ENCODE measurements at regions not wholly inside any gene's neighbourhood (a gene's known extent, or its start where the extent isn't known, plus 50 kb on each side); places are given as distances from the start of the nearest gene placed in this dataset.

- no peak overlapping the region for H3K27ac ChIP-seq (ENCODE audit: low read depth, low read length)
- H3K4me1 ChIP-seq (ENCODE audit: control insufficient read depth in 1 of 2, insufficient read depth in 2 of 2, low read length in 2 of 2): peaks cover 0 to 9% of the 10 kb centered on the region in 2 experiments; a peak in 2 of 4 replicates
- no peaks in the 10 kb centered on the region for H3K9me3 ChIP-seq (ENCODE audit: control insufficient read depth in 1 of 2, insufficient read depth in 1 of 2, low read depth in 1 of 2, low read length in 2 of 2)
- no peaks in the 10 kb centered on the region for H3K9me2 ChIP-seq (ENCODE audit: insufficient read depth)
- POLR2A ChIA-PET: interaction anchor here (0.6 to 1.5 kb wide), 3 partner anchors 10 to 806 kb away, joined by 3 read pairs; no protein-coding TSS in a partner anchor
- no peak overlapping the region for H3K9ac ChIP-seq (ENCODE audit: low read length)
- BruUV-seq (replicated peaks): no TSS peak
- H4K20me1 ChIP-seq (ENCODE audit: insufficient read depth): no peaks in the 10 kb centered on the region
- RAD21 ChIA-PET (ENCODE audit: low non-redundant PET in 1 of 2, low total read pairs in 2 of 2, uncharacterized antibody in 2 of 2, unreplicated experiment in 2 of 2): no interaction called here
- DNase-seq (ENCODE audit: low read depth, low spot score) (no peak), ATAC-seq (no peak)
- no peaks in the 10 kb centered on the region for H3K36me3 ChIP-seq (ENCODE audit: control insufficient read depth in 1 of 2, insufficient read depth in 2 of 2, low read length in 2 of 2)
- intact Hi-C loops (cut with micrococcal nuclease): no loop called here
- TF ChIP-seq EZH2phosphoT487 (IDR thresholded peaks at IDR 0.05; ENCODE audit: borderline replicate concordance) (no peak), SP1 (IDR thresholded peaks at IDR 0.05; ENCODE audit: low read depth) (no peak), ATF3 (IDR thresholded peaks at IDR 0.05) (no peak), TCF7L2 (IDR thresholded peaks at IDR 0.05; ENCODE audit: borderline replicate concordance, extremely low read depth, insufficient read depth, insufficient read length) (no peak), POLR2AphosphoS5 (IDR thresholded peaks at IDR 0.05; ENCODE audit: low read depth, low read length) (no peak), ZFX (IDR thresholded peaks at IDR 0.05) (no peak)
- TF ChIP-seq, protein P1, sequence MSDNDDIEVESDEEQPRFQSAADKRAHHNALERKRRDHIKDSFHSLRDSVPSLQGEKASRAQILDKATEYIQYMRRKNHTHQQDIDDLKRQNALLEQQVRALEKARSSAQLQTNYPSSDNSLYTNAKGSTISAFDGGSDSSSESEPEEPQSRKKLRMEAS (IDR thresholded peaks at IDR 0.05): no peak
- H3K4me3 ChIP-seq (replicated peaks in 1 of 2; ENCODE audit: low read depth in 1 of 2, low read length in 2 of 2): no peak overlapping the region
- CTCF ChIA-PET: interaction anchor here (0.7 to 5.1 kb wide), 5 partner anchors 9 to 17 kb away, joined by 4 to 27 read pairs (median 5); no protein-coding TSS in a partner anchor
- H3K79me2 ChIP-seq (ENCODE audit: insufficient read depth, low read length): no peaks in the 10 kb centered on the region
- no peak overlapping the region for H2AFZ ChIP-seq (ENCODE audit: low read depth, low read length, poor library complexity, severe bottlenecking)
- no peak overlapping the region for H3K4me2 ChIP-seq (ENCODE audit: low read length)
- 0 out of 2 replicates have a peak, but pooled peaks cover 3% of the 10 kb centered on the region for H3K27me3 ChIP-seq (ENCODE audit: insufficient read depth, low read length)
Observed at GRCh38 chr1:30363031-30363430, 360.4 kb downstream of the MATN1 start.

GRCh38 chr1:30362603-30362990 is 360.8 kb downstream of the MATN1 start:
- ChIA-PET CTCF (interaction anchor here (1.1 to 5.1 kb wide), 2 partner anchors 9 to 18 kb away, joined by 5 to 20 read pairs; no protein-coding TSS in a partner anchor), POLR2A (interaction anchor here (1.3 kb wide), 1 partner anchor 9 kb away, joined by 3 read pairs; no protein-coding TSS in a partner anchor), RAD21 (ENCODE audit: low non-redundant PET in 1 of 2, low total read pairs in 2 of 2, uncharacterized antibody in 2 of 2, unreplicated experiment in 2 of 2) (no interaction called here)
- no peaks in the 10 kb centered on the region for H3K9me3 ChIP-seq (ENCODE audit: control insufficient read depth in 1 of 2, insufficient read depth in 1 of 2, low read depth in 1 of 2, low read length in 2 of 2)
- H3K4me2 ChIP-seq (ENCODE audit: low read length): no peak overlapping the region
- no peaks in the 10 kb centered on the region for H3K36me3 ChIP-seq (ENCODE audit: control insufficient read depth in 1 of 2, insufficient read depth in 2 of 2, low read length in 2 of 2)
- ATAC-seq: no peak
- H2AFZ ChIP-seq (ENCODE audit: low read depth, low read length, poor library complexity, severe bottlenecking): no peak overlapping the region
- peaks cover 0 to 9% of the 10 kb centered on the region in 2 experiments; a peak in 2 of 4 replicates for H3K4me1 ChIP-seq (ENCODE audit: control insufficient read depth in 1 of 2, insufficient read depth in 2 of 2, low read length in 2 of 2)
- H3K79me2 ChIP-seq (ENCODE audit: insufficient read depth, low read length): no peaks in the 10 kb centered on the region
- BruUV-seq (replicated peaks): no TSS peak
- intact Hi-C loops (cut with micrococcal nuclease): no loop called here
- H3K9ac ChIP-seq (ENCODE audit: low read length): no peak overlapping the region
- DNase-seq (ENCODE audit: low read depth, low spot score): no peak
- 0 out of 2 replicates have a peak, but pooled peaks cover 4% of the 10 kb centered on the region for H3K27me3 ChIP-seq (ENCODE audit: insufficient read depth, low read length)
- H3K27ac ChIP-seq (ENCODE audit: low read depth, low read length): no peak overlapping the region
- H3K4me3 ChIP-seq (replicated peaks in 1 of 2; ENCODE audit: low read depth in 1 of 2, low read length in 2 of 2): no peak overlapping the region
- H3K9me2 ChIP-seq (ENCODE audit: insufficient read depth): no peaks in the 10 kb centered on the region
- H4K20me1 ChIP-seq (ENCODE audit: insufficient read depth): no peaks in the 10 kb centered on the region
- TF ChIP-seq EGR1 (IDR thresholded peaks at IDR 0.05; ENCODE audit: low read depth): no peak
- TF ChIP-seq ZFX (IDR thresholded peaks at IDR 0.05): no peak
- no peak for TF ChIP-seq CTCF (IDR thresholded peaks at IDR 0.05 in 2 of 3, conservative IDR thresholded peaks at IDR 0.05 in 1 of 3; ENCODE audit: borderline replicate concordance in 1 of 3, insufficient read depth in 1 of 3, low read depth in 2 of 3, low read length in 2 of 3)
- no peak for TF ChIP-seq CEBPB (IDR thresholded peaks at IDR 0.05; ENCODE audit: low read depth)
- TF ChIP-seq EZH2phosphoT487 (IDR thresholded peaks at IDR 0.05; ENCODE audit: borderline replicate concordance): no peak
- TF ChIP-seq ZNF274 (IDR thresholded peaks at IDR 0.05; ENCODE audit: low read depth, low read length): no peak
- TF ChIP-seq EZH2 (IDR thresholded peaks at IDR 0.05): no peak
- no peak for TF ChIP-seq FOSL1 (IDR thresholded peaks at IDR 0.05; ENCODE audit: low read depth)
- TF ChIP-seq RAD21 (IDR thresholded peaks at IDR 0.05; ENCODE audit: low read depth): no peak
- TF ChIP-seq ELF1 (IDR thresholded peaks at IDR 0.05; ENCODE audit: borderline replicate concordance, low read depth): no peak
- no peak for TF ChIP-seq JUND (IDR thresholded peaks at IDR 0.05)
- TF ChIP-seq, protein P2, sequence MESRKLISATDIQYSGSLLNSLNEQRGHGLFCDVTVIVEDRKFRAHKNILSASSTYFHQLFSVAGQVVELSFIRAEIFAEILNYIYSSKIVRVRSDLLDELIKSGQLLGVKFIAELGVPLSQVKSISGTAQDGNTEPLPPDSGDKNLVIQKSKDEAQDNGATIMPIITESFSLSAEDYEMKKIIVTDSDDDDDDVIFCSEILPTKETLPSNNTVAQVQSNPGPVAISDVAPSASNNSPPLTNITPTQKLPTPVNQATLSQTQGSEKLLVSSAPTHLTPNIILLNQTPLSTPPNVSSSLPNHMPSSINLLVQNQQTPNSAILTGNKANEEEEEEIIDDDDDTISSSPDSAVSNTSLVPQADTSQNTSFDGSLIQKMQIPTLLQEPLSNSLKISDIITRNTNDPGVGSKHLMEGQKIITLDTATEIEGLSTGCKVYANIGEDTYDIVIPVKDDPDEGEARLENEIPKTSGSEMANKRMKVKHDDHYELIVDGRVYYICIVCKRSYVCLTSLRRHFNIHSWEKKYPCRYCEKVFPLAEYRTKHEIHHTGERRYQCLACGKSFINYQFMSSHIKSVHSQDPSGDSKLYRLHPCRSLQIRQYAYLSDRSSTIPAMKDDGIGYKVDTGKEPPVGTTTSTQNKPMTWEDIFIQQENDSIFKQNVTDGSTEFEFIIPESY (IDR thresholded peaks at IDR 0.05; ENCODE audit: extremely low read depth, insufficient replicate concordance, low read length): no peak
- TF ChIP-seq SP1 (IDR thresholded peaks at IDR 0.05; ENCODE audit: low read depth): no peak
- no peak for TF ChIP-seq SIN3A (IDR thresholded peaks at IDR 0.05; ENCODE audit: low read depth)

All from HCT116 (cell line).